ENCODE measurements at regions not wholly inside any gene's neighbourhood (a gene's known extent, or its start where the extent isn't known, plus 50 kb on each side); places are given as distances from the start of the nearest gene placed in this dataset.

DNA sequence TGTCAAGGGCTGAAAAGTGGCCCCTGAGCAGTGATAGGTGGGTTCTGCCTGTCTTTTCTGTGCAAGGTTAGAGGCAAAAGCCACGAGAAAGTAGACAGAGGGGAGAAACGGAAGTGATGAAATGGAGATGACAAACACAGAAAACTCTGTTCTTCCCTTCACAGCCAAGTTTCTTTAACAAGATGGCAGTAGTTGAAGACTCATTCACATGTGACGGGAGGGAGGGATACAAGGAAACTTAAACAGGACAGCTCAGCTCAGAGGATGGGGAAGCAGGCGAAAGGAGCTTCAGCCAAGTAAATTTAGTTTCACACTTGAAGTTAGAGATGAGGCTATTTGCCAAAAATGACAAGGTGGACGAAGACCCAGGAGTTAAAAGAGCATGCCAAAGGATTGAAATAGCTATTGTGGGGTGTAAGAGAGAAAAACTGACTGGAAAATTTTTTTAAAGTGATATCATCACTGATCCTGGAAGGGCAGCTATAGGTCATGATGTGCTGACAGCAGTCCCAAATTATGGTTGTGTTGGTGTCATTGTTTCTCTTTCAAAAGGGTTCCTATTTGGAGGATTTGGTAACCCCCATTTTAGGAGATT, 347.9 kb downstream of the EFNB2 start:
- TF ChIP-seq EP300 (IDR thresholded peaks at IDR 0.05): no peak
- no peak for TF ChIP-seq CTCF (IDR thresholded peaks at IDR 0.05)

All from gastroesophageal sphincter (tissue), 3 donors.